HG03342 (cell line): ENCODE measurements at regions not wholly inside any gene's neighbourhood (a gene's known extent, or its start where the extent isn't known, plus 50 kb on each side); places are given as distances from the start of the nearest gene placed in this dataset.
"Not testable (repeated sequence)": the region's sequence is repeated elsewhere in the genome, so short reads cannot be mapped to it uniquely, and the experiment has no call there.

Source experiments
- ATAC-seq: cut with Tn5 transposase; IDR thresholded peaks from one replicate; pipeline ENCODE4 v1.9.1; 2021; ENCODE audit warnings: mild to moderate bottlenecking, moderate library complexity; ENCODE audit not compliant: unreplicated experiment

- no peak for ATAC-seq
Observed at GRCh38 chrX:138875472-138875871, 164.0 kb upstream of the FGF13 start.

GRCh38 chrX:138874271-138874935 lies 162.9 kb upstream of the FGF13 start:
- no peak for ATAC-seq

- ATAC-seq, result not testable (repeated sequence)
Observed at GRCh38 chrX:138873640-138874039, 162.1 kb upstream of the FGF13 start.

DNA sequence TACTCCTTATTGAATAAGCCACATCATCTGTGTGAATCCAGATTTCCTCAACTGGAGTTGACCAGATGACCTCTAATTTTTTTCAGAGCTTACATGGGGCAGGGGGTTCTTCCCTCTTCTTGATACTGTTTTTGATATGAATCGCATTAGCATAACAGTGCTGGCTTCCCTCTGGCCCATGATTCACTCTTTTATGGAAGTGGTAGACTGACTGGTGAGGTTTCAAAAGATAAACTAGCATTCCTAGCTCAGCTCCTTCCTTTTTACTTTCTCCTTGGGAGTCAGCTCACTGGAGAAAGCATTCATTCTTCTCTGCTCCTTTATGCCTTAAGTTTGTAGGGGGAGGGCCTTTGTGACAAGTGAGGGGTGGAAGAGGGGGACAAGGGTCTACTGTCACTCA lies 161.0 kb upstream of the FGF13 start:
- no peak for ATAC-seq

- no peak for ATAC-seq
Observed at GRCh38 chrX:138871739-138872138, 160.2 kb upstream of the FGF13 start.

GRCh38 chrX:138866643-138867042 lies 155.1 kb upstream of the FGF13 start:
- no peak for ATAC-seq

DNA sequence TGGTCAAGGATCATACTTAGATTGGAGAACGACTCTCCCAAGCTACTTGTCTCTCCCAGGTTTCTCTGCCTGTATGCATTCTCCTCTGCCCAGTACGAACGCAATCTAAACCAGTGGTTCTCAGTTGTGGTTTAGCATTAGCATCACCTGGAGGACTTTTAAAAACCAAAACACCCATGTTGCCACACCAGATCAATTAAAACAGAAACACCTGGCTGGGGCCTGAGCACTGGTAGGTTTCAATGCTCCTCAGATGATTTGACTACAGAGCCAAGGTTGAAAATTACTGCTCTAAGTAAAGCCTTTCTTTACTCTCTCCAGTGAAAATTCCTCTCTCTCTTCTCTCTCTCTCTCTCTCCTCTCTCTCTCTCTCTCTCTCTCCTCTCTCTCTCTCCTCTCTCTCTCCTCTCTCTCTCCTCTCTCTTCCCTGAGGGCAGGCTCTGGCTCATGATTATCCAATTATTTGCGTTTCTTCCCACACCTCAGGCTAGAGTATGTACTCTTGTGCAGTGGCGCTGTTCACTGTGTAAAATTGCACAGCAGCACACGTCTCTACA lies 153.7 kb upstream of the FGF13 start:
- no peak for ATAC-seq

GRCh38 chrX:138859421-138859820 lies 147.9 kb upstream of the FGF13 start:
- no peak for ATAC-seq

- no peak for ATAC-seq
Observed at GRCh38 chrX:138858951-138859350, 147.4 kb upstream of the FGF13 start.

GRCh38 chrX:138858438-138858837 lies 146.9 kb upstream of the FGF13 start:
- ATAC-seq, result no peak

DNA sequence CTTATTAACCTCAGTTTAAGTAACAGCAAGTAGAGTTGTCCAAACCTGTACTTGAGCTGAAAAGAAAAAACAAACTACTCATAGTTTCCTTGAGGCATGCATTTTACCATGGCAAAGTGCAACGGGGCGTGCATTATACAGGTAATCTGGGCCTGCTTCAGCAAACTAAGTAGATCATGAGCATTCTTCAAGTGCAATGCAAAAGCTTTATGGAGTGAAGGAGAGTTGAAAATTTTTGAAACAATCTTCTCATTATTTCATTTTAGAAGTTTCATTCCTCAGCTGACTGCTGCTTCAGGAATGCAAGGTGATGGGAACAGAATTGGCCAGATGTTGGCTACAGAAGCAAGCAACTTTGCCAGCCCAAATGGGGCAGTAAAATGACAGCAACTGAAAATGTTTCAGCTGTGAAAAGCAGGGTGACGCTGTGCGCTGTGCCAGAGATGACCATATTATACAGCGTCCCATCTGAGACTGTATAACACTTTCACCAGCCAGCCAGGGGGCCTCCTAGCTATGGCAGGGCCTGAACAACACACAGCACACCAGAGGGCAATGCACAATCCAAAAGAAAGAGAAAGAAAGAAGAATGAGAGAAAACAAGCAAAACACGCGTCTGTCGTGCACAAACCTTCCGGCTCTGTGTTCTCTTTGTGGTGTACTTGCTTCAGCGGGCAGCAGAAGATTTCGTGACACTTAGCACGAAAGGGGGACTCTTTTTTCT lies 145.5 kb upstream of the FGF13 start:
- no peak for ATAC-seq

DNA sequence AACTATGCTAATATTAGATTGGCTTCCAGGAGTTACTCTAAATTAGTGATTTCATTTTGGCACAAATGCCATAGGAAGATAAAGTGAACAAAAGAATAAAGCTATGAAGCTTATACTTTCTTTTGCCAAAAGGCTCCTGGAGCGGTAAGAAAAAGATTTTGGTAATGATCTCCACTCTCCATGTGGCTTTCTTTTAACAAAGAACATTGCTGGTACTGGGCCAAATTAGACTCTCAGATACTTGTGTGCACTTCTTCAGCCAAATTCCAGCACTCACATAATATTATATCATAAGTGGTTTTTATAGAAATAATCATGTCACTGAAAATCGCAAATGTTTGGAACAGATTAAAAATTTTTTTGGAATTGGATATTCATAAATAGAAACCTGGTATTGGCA lies 142.4 kb upstream of the FGF13 start:
- no peak for ATAC-seq

DNA sequence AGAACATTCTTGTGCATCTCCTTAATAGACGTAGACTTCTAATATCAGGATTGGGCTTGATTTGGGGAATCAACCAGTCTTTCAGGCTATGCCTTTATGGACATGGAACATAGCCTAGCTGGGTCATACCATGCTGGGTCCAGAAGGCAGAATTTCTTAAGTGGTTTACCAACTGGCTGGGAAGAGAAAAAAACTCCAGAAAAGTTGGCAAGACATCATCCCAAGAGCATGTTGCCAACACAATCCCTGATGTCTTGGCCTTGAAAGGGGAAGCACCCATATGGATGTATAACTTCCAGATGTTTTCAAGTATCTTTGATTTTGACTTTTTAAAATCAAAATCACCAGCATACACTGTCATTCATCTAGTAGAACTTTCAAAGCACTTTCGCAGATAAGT lies 138.0 kb upstream of the FGF13 start:
- ATAC-seq, result no peak

DNA sequence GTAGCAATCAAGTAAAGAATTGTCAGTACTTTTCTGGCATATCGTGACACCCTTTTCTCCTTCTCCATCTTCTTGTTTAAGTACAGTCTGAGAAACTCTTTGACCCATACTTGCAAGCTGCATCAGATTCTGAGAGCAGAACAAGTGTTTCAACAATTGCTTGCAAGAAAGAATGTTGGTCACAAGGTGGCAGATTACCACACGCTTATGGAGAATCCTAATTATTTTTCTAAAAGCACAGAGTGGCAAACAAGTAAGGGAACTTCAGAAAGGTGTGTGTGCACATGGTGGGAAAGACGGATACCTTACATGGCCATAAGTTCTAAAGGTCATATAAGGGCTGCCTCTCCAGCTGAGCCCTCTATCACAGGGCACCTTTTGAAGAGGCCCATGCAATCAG lies 136.4 kb upstream of the FGF13 start:
- ATAC-seq, result no peak

DNA sequence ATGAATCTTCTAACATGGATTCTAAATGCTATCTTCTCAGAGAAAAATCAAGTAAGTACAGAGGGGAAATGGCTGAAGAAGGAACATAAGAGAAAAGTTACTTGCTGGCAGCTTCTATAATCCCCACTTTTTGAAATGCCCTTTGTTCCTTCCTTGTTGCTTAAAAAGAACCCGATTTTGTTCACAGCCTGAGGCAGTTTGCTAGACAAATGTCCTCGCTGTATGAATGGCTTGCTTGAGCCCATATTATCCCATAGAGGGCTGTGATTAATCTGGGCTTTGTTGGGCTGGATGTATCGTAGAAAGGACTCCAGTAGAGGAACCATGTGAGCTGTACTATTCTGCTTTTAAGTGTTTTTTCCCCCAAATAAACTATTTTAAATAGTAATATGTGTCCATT lies 134.3 kb upstream of the FGF13 start:
- ATAC-seq, result no peak

GRCh38 chrX:138807400-138807799 lies 95.9 kb upstream of the FGF13 start:
- ATAC-seq, result not testable (repeated sequence)

DNA sequence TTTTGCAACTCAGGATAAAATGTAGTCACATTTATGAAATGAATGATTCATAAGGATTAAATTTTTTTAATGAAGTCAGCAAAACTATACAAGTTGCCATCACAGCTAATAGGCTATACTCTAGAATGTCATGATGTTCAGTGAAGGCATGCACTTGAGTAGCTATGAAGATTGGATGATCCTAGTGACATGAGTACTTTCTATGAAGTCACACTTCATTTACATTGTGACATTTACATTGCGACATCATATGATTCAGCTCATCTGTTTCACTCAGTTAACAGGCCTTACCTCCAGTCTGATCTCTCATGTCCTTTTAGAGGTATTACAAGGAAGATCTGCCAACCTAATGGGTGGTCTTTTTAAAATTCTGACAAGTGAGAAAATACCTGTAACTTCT lies 82.7 kb upstream of the FGF13 start:
- ATAC-seq, result no peak

DNA sequence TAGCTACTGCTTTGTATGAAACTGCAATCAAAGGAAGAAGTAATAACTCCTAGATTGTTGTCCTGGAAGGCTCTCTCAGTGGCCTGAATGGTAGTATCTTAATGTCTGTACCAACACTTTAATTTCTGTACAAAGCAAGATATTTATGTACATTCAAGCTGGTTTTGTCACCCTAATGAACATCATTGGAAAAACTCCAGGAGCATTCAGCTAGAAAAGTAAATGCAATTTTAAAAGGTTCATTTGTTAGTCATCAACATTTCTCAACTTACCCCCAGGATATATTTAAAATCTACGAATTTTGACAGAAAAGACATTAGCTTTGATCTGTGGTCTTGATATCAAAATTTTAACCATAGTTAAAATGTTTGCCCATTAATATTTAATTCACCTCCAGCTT lies 80.0 kb upstream of the FGF13 start:
- no peak for ATAC-seq

- ATAC-seq, result no peak
Observed at GRCh38 chrX:138788771-138789170, 77.3 kb upstream of the FGF13 start.

GRCh38 chrX:138778576-138778909 lies 67.0 kb upstream of the FGF13 start:
- ATAC-seq, result not testable (repeated sequence)

DNA sequence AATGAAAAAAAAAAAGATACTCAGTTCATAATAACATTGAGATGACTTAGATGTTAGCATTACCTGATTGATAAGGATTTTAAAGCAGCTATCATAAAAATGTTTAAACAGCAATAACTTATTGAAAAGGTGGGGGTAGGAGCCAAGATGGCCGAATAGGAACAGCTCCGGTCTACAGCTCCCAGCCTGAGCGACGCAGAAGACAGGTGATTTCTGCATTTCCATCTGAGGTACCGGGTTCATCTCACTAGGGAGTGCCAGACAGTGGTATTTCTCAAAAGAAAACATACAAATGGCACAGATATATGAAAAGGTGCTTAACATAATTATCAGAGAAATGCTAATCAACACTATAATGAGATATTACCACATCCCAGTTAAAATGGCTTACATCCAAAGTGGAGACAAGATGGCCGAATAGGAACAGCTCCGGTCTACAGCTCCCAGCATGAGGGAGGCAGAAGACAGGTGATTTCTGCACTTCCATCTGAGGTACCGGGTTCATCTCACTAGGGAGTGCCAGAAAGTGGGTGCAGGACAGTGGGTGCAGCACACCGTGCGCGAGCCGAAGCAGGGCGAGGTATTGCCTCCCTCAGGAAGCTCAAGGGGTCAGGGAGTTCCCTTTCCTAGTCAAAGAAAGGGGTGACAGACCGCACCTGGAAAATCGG lies 66.5 kb upstream of the FGF13 start:
- not testable (repeated sequence) for ATAC-seq

- ATAC-seq, result no peak
Observed at GRCh38 chrX:138777230-138777629, 65.7 kb upstream of the FGF13 start.
